RCC 7860 (cell line): ENCODE measurements at regions not wholly inside any gene's neighbourhood (a gene's known extent, or its start where the extent isn't known, plus 50 kb on each side); places are given as distances from the start of the nearest gene placed in this dataset.
A peak's percentile ranks its signal among the peaks of the same experiment; 100 is the strongest.

ENCODE experiments used
- DNase-seq: peaks from one replicate; pipeline ENCODE4 v3.0.0-alpha.2; 2015; ENCODE audit warnings: low spot score
- FAIRE-seq: peaks from 2 replicates; lab custom pipeline; 2012; peaks lifted over from hg19 to GRCh38; lab: Jason Lieb, UNC

DNA sequence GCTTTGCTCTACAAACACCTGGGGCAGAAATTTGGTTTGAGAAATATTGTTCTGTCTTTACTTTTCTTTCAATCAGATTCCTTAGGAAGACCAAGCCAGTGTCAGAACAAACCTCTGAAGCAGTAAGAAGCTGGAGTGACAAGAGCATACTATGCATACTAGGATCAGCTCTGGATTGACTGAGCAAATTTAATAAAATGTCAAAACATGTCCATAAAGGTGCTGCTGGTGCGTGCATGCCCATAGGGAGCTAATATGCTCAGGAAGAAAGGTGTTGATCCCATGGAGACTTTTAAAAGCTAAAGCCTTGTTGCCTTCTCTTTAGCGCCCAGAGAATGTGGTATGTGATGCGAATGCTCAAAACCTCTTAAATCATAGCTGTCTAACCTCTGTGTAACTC lies 1076.2 kb downstream of the NLGN4Y start:
- DNase-seq (no peak), FAIRE-seq (no peak)

- FAIRE-seq, result no peak
- DNase-seq, result no peak
Measured at GRCh38 chrY:15624370-15624769, 1100.0 kb downstream of the NLGN4Y start.

DNA sequence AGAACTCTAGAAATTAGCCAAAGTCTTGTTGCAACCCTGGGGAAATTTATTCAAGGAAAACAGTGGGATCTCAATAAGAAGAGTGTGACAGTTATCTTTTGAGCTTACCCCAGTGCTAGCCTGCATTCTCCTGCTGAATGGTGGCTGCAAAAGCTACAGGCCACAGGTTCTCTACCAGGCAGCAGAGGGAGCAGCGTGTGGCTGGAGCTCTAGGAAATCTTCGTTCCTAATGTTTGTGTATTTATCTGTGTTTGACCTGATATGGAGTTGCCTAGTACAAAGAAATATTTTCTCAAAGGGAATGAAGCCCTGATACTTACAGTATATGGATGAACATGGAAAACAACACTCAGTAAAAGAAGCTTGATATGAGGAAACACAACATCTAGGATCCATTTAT lies 1100.6 kb downstream of the NLGN4Y start:
- DNase-seq (no peak), FAIRE-seq (no peak)

DNA sequence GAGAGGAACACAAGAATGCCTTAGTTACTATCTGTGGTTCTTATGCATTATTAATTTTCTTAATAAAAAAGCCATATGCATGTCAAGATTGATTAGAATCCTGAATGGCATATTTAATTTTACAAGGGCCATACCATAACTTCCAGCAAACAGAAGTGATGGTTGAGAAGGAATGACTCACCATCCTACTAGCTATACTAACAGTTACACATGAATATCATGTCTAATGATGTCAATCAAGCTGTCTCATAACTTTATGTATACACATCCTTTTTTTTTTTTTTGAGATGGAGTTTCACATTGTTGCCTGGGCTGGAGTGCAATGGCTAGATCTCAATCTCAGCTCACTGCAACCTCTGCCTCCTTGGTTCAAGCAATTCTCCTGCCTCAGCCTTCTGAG lies 1123.9 kb downstream of the NLGN4Y start:
- no peak for FAIRE-seq
- no peak for DNase-seq

- DNase-seq (no peak), FAIRE-seq (no peak)
Measured at GRCh38 chrY:15650056-15650455, 1125.7 kb downstream of the NLGN4Y start.

DNA sequence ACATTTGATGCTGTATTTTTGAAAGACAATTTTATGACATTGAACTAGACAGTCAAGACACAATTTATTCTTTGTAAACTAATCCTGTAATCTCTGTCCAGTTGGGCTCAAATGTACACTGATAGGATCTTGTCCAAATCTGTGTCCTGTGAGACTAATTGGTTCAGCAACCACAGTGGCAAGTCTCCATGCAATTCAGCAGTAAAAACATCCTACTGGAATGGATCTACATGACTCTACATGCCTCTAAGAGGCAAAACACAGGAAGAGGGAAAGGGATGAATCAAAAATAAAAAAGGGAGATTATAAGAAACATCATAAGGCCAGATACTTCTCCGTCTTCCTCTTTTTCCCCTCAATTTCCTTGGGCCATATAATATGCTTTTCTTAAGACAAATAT lies 1164.2 kb downstream of the NLGN4Y start:
- no peak for DNase-seq
- no peak for FAIRE-seq

- DNase-seq (peak; percentile 43), FAIRE-seq (peak; percentile 91)
Measured at GRCh38 chrY:15689994-15690393, 1165.7 kb downstream of the NLGN4Y start.

DNA sequence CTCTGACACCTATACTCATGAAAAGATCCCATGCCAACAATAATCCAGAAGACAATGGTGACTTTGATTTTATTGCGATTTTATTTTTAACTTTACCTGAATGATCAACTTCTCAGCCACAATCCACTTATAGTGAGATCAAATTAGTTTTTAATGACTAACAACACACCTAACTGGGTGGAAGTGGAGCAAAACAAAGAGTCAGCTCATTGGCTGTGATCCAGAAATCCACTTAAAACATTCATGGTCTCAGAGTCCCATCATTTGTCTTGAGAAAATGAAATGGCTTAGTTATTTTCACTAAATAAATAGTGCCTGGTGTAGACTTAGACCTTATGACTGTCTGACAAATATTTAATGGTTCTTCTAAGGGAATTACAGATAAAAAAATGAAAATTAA lies 1177.8 kb downstream of the NLGN4Y start:
- DNase-seq (no peak), FAIRE-seq (no peak)

DNA sequence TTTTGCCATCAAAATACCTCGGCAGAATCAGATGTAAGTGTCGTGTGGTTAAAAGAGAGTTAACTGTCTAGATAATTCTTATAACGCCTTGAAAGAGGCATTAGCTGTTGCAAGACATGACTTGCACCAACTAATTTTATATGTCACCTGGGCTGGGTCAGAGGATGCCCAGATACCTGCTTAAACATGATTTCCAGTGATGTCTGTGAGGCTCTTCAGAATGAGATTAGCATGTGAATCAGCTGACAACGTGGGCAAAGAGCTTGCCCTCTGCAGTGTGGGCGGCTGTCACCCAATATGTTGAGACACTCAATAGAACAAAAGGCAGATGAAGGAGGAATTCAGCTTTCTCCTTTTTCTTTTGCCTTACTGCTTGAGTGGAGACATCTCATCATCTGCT lies 1180.6 kb downstream of the NLGN4Y start:
- FAIRE-seq, result no peak
- no peak for DNase-seq

DNA sequence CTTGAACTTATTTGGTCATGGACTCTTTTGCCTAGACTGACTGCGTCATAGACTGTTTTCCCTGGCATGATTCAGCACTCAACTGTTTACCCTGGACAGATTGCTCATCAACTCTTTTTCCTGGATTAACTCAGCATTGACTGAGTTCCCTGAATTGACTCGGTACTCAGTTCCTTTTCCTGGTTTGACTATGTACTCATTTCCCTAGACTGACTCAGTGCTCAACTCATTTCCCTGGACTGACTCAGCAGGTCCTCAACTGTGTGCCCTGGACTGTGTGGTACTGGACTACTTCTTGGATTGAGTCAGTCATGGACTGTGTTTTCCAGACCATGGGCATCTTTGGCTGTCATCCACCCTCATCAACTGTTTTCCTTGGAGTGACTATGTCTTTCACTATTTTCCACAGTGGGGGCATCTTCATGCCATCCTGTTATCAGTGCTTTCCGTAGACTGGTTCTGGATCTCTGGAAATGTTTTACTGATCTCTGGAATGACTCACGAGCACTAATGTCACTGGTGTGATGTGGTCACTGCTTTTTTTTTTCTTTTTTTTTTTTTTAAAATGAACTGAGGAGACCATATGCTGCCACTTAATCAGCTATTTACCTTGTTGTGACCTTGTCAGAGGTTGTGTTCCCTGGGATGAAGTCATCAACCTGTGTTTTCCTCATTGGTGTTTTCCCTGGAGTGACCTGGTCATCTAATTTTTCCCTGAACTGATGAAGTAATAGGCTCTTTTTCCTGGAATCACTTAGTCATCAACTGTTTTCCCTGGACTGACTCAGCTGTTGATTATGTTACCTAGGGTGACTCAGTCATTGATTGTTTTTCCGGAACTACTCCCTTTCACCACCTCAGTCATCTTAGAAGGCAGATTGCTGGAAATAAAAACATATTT lies 1225.5 kb downstream of the NLGN4Y start:
- DNase-seq, result peak; percentile 98
- peak; percentile 99 for FAIRE-seq

GRCh38 chrY:15751001-15751400 lies 1226.7 kb downstream of the NLGN4Y start:
- DNase-seq (no peak), FAIRE-seq (no peak)

DNA sequence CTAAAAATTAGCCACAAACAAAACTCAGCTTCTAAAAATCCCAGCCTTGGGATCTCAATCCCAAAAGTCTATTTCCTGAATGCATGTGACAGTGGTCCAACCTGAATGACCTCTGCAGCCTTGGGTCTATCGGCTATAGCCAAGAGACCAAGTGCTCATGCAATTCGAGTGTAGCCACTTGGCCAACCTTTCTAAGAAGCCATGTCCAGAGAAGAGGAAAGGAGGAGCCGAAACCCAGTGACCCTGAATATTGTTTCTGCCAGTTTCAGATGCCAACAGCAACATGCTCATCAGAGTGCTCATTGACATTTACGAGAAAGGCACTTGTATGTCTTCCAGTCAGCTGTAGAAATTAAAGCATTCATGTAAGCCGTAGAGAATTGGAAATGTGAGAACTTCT lies 1231.9 kb downstream of the NLGN4Y start:
- no peak for FAIRE-seq
- DNase-seq, result no peak

DNA sequence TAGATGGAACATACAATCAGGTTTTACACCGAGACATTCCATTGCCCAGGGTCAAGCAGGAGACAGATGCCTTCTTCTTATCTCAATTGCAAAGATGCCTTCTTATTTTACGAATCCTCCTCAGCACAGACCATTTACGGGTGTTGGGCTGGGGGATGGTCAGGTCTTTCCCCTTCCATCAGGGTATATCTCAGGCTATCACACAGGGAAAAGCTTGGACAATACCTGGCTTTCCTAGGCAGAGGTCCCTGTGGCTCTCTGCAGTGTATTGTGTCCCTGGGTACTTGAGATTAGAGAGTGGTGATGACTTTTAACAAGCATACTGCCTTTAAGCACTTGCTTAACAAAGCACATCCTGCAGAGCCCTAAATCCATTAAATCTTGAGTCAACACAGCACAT lies 1249.2 kb downstream of the NLGN4Y start:
- FAIRE-seq, result no peak
- DNase-seq, result no peak

DNA sequence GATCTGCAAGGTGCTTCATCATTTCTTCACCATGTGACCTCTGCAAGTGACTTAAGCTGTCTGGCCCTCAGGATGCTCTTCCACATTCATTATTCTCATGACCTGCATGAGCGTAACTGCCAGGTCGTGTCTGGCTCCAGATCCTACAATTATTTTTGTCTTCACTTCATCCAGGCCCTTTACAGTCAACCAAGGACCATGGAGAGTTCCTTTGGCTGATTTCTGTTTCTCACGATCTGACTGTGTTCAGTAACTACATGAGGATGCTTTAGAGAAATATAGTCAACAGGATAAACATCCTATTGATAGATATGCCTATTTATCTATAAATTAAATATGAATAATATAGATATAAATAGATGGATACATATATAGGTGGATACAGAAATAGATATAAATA lies 1251.6 kb downstream of the NLGN4Y start:
- FAIRE-seq (no peak), DNase-seq (no peak)

DNA sequence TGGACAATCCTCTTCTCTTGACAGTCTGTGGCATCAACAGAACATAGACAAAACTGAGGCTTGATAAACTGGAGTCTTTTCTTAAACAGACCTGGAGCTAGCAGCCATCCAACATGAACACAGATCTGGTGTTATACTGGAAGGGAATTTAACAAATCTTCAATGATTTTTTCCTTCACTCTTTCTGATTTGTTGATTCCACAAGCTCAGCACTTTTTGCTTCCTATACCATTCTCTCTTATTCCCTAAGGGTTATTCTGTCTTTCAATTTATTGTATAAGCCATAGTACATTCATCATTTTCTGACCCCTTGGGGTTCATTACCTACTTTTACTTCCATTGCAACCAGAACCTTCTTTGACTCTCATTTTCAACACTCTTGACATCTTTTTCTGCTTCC lies 1255.6 kb downstream of the NLGN4Y start:
- DNase-seq, result no peak

DNA sequence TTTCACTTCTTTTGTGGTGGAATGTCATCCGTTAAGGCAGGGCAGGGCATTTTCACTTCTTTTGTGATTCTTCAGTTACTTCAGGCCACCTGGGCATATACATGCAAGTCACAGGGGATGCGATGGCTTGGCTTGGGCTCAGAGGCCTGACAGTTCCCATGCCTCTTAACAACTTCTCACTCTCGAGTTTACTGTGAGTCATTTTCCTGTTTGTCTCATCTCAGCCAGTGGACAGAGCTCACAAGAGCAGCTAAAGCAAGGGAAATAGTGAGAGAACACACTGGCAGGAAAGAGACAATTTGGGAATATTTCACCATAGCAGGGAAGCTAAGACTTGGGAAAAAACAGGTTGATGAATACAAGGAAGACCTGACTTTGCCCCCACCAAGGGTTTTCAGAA lies 1275.7 kb downstream of the NLGN4Y start:
- DNase-seq (no peak), FAIRE-seq (no peak)

More for the DNA sequence above, 1255.6 kb downstream of the NLGN4Y start:
- FAIRE-seq, result no peak

GRCh38 chrY:15805985-15806384 lies 1281.7 kb downstream of the NLGN4Y start:
- DNase-seq, result no peak
- no peak for FAIRE-seq

GRCh38 chrY:15814241-15814640 lies 1289.9 kb downstream of the NLGN4Y start:
- DNase-seq (peak; percentile 7), FAIRE-seq (no peak)
